Vagina (tissue), 2 donors: ENCODE measurements at regions not wholly inside any gene's neighbourhood (a gene's known extent, or its start where the extent isn't known, plus 50 kb on each side); places are given as distances from the start of the nearest gene placed in this dataset.

Experiments used
- CTCF ChIP-seq, 3 experiments: fragments of 450-650 bp in 2 of 3; fragments of 200-600 bp in 1 of 3; sonication (generic) in 1 of 3; IDR thresholded peaks; one replicate each; pipeline ENCODE4 v1.5.1; 2017 to 2019; ENCODE audit warnings: antibody characterized with exemption in 3 of 3, mild to moderate bottlenecking in 2 of 3, moderate library complexity in 2 of 3
- POLR2A ChIP-seq, 2 donors: fragments of 450-650 bp; IDR thresholded peaks; one replicate each; pipeline ENCODE4 v1.6.1; 2017; ENCODE audit warnings: antibody characterized with exemption in 2 of 2, mild to moderate bottlenecking in 2 of 2, moderate library complexity in 2 of 2
- POLR2AphosphoS5 ChIP-seq, 2 donors: sonication (generic); formaldehyde crosslinking; IDR thresholded peaks; one replicate each; pipeline ENCODE4 v1.9.0; 2017; ENCODE audit warnings: antibody characterized with exemption in 2 of 2, mild to moderate bottlenecking in 2 of 2, low read depth in 1 of 2; ENCODE audit not compliant: insufficient read depth in 1 of 2

GRCh38 chr2:104933151-104933917 is 79.4 kb downstream of the POU3F3 start:
- TF ChIP-seq CTCF (IDR thresholded peaks at IDR 0.05) (no peak), POLR2A (IDR thresholded peaks at IDR 0.05) (no peak), POLR2AphosphoS5 (IDR thresholded peaks at IDR 0.05; ENCODE audit: insufficient read depth in 1 of 2, low read depth in 1 of 2) (no peak)
